GM18499 (cell line): ENCODE measurements at regions not wholly inside any gene's neighbourhood (a gene's known extent, or its start where the extent isn't known, plus 50 kb on each side); places are given as distances from the start of the nearest gene placed in this dataset.

ENCODE experiments used
- ATAC-seq: cut with Tn5 transposase; IDR thresholded peaks from one replicate; pipeline ENCODE4 v1.9.1; 2021; ENCODE audit warnings: moderate number of reproducible peaks; ENCODE audit not compliant: insufficient read depth, unreplicated experiment

DNA sequence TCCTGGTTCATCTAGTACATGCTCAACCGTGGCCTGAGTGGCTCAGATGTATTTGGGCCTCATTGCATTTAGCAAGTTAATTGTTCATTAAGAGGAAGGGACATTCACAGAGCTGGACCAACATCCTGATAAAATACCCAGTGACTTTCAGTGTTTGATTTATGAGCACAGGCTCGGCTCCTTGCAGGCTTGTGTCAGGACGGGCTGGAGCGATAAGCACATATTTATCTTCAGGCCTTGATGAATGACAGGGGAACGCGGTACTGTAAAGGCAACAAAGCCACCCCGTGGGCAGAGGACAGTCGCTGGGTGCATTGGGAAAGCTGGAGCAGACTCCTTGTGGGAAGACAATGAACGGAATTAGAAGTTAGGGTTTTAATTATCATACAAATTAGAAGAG lies 548.6 kb upstream of the HS6ST1 start:
- ATAC-seq = no peak

DNA sequence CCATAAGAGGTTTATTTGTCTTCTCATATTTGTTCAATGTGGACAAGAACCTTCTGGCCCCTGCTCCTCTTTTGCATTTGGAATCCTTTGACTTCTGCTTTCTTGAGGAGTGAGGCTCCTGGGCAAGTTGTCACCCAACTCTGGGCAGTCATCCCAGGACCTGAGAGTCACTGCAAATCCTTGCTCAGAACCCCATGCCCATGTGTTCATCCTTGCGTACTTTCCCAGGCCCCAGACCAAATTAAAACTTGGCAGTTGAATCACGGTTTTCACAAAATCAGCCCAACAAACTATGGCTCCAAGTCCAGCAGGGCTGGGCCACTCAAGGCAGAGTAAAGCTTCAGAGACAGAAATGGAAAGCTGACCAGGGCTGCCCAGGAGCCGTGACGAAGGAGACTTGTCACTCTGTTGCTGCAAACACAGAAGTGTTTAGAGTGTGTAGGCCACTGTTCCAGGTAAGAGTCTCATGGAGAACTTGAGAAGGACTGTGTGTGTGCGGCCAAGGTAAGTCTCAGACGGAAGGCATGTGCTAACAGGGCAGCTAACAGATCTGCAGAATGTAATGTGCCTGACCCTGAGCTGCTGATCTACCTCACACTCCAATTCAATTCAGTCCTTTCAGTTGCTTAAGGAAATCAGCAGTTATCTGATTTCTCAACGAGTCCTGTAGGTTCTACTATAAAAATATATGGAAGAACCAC lies 549.4 kb upstream of the HS6ST1 start:
- no peak for ATAC-seq

DNA sequence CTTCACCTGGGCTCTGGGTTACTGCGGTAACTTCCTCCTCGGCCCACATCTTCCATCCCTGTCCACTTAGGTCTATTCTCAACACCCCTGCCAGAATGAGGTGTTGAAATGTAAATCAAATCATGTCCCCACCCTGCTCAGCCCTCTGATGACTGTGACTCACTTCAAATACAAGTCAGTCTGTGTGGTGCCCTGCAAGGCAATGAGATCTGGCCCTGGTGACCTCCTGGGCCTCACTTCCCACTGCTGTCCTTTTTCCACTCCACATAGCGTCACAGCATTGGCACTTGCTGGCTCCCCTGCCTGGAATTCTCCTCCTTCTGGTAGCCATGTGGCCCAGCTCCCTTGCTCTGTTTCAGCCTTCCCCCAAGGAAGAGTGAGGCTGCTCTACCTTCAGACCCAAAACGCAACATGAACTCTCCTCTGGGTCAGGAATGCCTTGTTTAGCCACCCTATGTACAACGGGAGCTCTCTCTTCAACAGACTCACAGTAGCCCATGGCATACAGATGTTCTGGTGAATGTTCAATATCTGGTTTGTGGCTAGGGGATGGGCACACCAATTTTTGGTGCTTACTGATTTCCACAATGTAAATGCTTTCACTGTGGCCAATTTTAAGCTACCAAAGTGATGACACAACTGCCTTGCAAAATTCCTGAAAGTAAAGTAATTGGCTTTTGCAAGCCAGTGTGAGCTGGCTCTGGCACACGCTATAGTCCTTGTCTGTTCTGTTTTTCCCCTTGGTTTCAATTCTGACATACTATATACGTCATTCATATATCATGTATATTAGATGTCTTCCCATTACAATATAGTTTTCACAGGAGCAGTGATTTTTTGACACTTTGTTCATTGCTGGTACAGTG lies 550.3 kb upstream of the HS6ST1 start:
- ATAC-seq = no peak

DNA sequence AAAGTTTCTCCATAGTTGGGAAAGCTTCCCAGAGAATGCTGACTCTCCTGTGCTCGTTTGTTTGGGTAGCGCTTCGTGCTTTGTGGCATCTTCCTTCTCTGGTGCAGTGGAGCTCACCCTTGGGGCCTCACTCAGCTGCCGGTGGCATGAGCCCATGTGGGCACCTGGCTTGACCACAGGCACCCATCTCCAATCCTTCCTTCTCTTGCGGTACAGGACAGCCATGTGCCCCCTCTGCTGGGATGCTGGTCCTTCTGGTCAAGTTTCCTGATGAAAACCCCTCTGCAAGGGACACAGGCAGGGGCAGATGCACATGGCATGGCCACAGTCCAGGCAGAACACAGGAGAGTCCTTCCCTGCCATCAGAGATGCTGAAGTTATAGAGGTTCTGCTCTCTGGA lies 555.9 kb upstream of the HS6ST1 start:
- ATAC-seq = no peak

GRCh38 chr2:128876986-128877983 lies 558.6 kb upstream of the HS6ST1 start:
- ATAC-seq = no peak

- ATAC-seq = no peak
These were observed 560.5 kb upstream of the HS6ST1 start for GRCh38 chr2:128879161-128879560.

- no peak for ATAC-seq
These were observed 576.2 kb upstream of the HS6ST1 start for GRCh38 chr2:128894896-128895295.

DNA sequence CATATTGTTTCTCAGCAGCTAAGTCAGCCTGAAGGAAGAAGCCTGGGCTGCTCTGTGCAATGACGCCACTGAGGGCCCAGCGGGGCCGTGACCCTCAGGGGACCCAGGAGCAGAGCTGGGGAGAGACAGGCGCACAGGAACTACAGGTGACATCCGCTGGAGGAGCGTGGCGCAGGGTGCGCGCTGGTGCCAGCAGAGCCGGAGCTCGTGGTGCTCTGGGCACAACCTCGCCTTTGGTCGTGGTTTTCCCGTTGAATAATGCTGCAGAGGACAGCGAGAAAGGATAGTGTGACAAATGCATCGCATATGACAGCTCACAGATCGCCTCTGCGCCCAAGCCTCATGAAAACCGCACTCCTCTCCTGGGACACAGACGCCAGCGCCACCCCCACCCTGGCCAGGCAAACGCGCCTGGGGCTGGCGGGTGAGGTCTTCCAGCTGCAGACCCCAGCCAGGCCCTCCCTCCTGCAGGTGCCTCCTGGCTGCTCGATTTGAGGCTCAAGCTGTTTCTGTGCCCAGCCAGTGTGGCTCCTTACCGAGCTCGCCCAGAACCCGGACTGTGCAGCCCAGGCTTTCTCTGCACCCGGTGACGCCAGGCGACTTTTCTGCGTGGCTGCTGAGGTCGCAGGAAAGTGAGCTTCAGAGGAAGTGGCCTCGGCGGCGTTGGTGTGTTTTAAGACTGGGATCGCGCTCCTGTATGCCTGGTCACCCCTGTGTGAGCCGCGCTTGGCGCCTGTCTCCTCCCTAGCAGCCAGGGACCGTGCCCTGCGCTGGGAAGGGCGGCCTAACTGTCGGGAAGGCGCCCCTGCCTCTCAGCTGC lies 583.1 kb upstream of the HS6ST1 start:
- no peak for ATAC-seq

GRCh38 chr2:128903637-128904036 lies 585.0 kb upstream of the HS6ST1 start:
- ATAC-seq = no peak

DNA sequence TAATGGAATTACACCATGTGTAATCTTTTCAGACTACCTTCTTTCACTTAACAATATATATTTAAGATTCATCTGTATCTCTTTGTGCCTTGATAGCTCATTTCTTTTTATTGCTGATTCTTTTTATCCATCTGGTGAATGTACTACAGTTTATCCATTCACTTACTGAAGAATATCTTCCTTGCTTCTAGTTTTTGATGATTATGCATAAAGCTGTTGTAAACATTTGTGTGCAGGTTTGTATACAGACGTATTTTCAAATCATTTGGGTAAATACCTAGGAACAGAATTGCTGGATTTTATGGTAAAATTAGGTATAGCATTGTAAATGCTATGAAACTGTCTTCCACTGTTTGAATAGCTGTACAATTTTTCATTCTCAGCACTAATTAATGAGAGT lies 592.6 kb upstream of the HS6ST1 start:
- ATAC-seq = no peak

GRCh38 chr2:128914320-128914719 lies 595.7 kb upstream of the HS6ST1 start:
- ATAC-seq = no peak

- ATAC-seq = no peak
These were observed 603.1 kb upstream of the HS6ST1 start for GRCh38 chr2:128921751-128922150.

GRCh38 chr2:128922154-128922553 lies 603.5 kb upstream of the HS6ST1 start:
- no peak for ATAC-seq

GRCh38 chr2:128925631-128926030 lies 607.0 kb upstream of the HS6ST1 start:
- ATAC-seq = no peak

DNA sequence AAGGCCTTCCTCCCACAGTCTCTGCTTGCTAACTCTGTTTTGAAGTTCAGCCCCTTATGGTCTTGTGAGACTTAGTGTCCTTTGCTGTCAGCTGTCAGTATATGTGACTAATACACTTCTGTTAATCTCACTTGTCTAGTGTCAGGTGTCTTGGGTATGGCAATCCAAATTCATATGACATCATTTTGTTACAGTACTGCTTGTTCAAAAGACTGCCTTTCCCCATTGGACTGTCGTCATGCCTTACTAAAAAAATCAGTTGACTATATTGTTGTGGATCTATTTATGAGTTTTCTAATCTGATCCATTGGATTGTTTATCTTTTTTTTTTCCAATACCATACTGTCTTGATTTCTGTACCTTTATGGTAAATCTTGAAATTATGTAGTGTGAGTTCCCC lies 611.4 kb upstream of the HS6ST1 start:
- ATAC-seq = no peak

DNA sequence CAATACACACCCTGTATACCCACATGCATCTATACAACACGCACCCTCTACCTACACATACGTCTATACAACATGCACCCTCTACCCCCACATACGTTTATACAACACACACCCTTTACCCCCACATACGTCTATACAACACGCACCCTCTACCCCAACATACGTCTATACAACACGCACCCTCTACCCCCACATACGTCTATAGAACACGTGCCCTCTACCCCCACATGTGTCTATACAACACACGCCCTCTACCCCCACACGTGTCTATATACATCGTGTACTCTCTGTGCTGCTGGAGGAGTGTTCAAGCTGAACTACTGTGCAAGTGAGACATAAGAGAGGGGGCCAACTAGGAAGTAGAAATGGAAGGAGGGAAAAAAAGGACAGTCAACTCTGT lies 621.7 kb upstream of the HS6ST1 start:
- no peak for ATAC-seq

DNA sequence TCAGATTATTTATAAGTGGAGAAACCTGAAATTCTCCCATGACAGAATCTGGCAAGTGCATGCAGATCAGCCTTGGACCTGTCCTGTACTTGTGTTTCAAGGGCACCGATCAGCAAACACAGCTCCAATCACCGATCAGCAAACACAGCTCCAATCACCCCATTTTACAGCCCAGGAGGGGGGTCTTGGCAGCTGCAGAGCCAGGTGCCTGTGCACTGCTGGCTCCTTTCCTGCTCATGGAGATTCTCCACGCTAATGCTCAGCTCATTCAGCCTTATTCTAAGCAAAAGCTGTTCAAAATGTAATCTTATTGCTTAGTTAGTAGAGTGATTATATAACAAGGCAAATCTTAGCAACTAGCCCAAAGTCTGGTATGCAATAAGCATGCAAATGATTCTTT lies 623.1 kb upstream of the HS6ST1 start:
- ATAC-seq = no peak

DNA sequence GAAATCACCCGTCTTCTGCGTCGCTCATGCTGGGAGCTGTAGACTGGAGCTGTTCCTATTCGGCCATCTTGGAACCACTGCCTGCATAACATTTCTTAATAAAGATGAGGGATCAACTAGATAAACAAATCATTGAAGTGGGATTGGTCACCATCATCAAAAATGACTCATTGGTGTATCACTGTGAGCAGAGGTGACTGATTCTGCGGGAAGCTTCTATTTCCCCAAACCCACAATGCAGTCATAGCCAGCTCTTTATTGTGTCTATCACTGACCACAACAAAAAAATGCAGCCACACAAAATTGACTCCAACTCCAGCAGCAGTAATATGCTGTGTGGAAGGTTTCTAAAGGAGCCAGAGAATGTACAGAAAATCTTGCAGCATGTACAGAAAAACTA lies 630.7 kb upstream of the HS6ST1 start:
- no peak for ATAC-seq

DNA sequence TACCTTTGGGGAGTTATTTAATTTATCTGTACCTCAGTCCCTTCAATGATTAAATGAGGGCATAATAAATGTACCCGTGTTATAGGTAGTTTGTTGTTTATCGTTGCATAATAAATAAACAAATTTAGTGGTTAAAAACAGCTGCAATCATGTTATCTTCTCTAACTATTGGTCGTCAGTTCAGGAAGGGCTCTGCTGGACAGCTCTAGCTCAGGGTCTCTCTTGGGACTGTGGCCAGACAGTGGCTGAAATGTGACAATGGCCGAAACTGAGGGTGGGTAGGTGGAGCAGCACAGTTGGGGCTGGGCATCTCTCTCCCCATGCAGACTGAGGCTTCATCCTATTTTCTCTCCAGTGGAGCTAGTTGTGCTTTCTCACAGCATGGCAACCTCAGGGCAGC lies 632.1 kb upstream of the HS6ST1 start:
- no peak for ATAC-seq

GRCh38 chr2:128958241-128958640 lies 639.6 kb upstream of the HS6ST1 start:
- no peak for ATAC-seq
